Stimulated activated CD4-positive, alpha-beta T cell treated with anti-CD3 and anti-CD28 coated beads, Interleukin-15, amount 100 ng/mL, for 48 hours (primary cell): ENCODE measurements at regions not wholly inside any gene's neighbourhood (a gene's known extent, or its start where the extent isn't known, plus 50 kb on each side); places are given as distances from the start of the nearest gene placed in this dataset.
"Not testable (repeated sequence)": the region's sequence is repeated elsewhere in the genome, so short reads cannot be mapped to it uniquely, and the experiment has no call there.

Experiments
- DNase-seq, 2 donors: peaks; one replicate each; pipeline ENCODE4 v3.0.0-alpha.2; 2020; ENCODE audit warnings: low read depth in 2 of 2

- DNase-seq, result no peak
These were observed 50.6 kb upstream of the COG2 start for GRCh38 chr1:230591678-230592077.

- DNase-seq, result no peak
These were observed 52.3 kb upstream of the COG2 start for GRCh38 chr1:230589951-230590350.

GRCh38 chr1:230588323-230588746, 53.9 kb upstream of the COG2 start:
- no peak for DNase-seq

GRCh38 chr1:230587061-230587460, 55.2 kb upstream of the COG2 start:
- DNase-seq, result no peak

GRCh38 chr1:230584660-230585059, 57.6 kb upstream of the COG2 start:
- DNase-seq, result no peak

- DNase-seq, result no peak
These were observed 60.7 kb upstream of the COG2 start for GRCh38 chr1:230581446-230582079.

GRCh38 chr1:230578616-230579015, 63.7 kb upstream of the COG2 start:
- no peak for DNase-seq

- no peak for DNase-seq
These were observed 64.7 kb upstream of the COG2 start for GRCh38 chr1:230577537-230577936.

GRCh38 chr1:230575886-230576500, 66.3 kb upstream of the COG2 start:
- DNase-seq, result no peak

GRCh38 chr1:230574502-230574901, 67.8 kb upstream of the COG2 start:
- no peak for DNase-seq

GRCh38 chr1:230573658-230574057, 68.6 kb upstream of the COG2 start:
- DNase-seq, result no peak

- no peak for DNase-seq
These were observed 69.9 kb upstream of the COG2 start for GRCh38 chr1:230572121-230573105.

- no peak for DNase-seq
These were observed 71.4 kb upstream of the COG2 start for GRCh38 chr1:230570724-230571360.

GRCh38 chr1:230569201-230569600, 73.1 kb upstream of the COG2 start:
- no peak for DNase-seq

GRCh38 chr1:230568676-230569075, 73.6 kb upstream of the COG2 start:
- DNase-seq, result no peak

GRCh38 chr1:230568008-230568407, 74.3 kb upstream of the COG2 start:
- peak; percentile 7 to 35 for DNase-seq

GRCh38 chr1:230567221-230567575, 75.1 kb upstream of the COG2 start:
- DNase-seq, result no peak

GRCh38 chr1:230566532-230567220, 75.6 kb upstream of the COG2 start:
- not testable (repeated sequence) for DNase-seq

- DNase-seq, result no peak
These were observed 77.1 kb upstream of the COG2 start for GRCh38 chr1:230565141-230565540.

- no peak for DNase-seq
These were observed 78.7 kb upstream of the COG2 start for GRCh38 chr1:230563591-230563990.

GRCh38 chr1:230561570-230561969, 80.7 kb upstream of the COG2 start:
- DNase-seq, result no peak

- DNase-seq, result no peak
These were observed 84.0 kb upstream of the COG2 start for GRCh38 chr1:230558324-230558723.
